HCT116 (cell line): ENCODE measurements at regions not wholly inside any gene's neighbourhood (a gene's known extent, or its start where the extent isn't known, plus 50 kb on each side); places are given as distances from the start of the nearest gene placed in this dataset.

Source experiments
- ATAC-seq: fragments of 200-7000 bp; cut with Tn5 transposase; 2 replicates; pipeline ENCODE4 v1.9.1; 2020; ENCODE audit warnings: mild to moderate bottlenecking, moderate library complexity
- BruUV-seq: library from RNA; stranded (reverse); fragments of 400-500 nt; replicated peaks from 2 replicates; lab custom pipeline; 2021; lab: Mats Ljungman, UMichigan
- CTCF ChIA-PET: fragments of 300-600 bp; sonication (Branson Sonifier 250); formaldehyde crosslinking; loops from one replicate; lab custom pipeline; 2021; ENCODE audit warnings: antibody characterized with exemption; lab: Charles Lee
- POLR2A ChIA-PET: fragments of 300-600, 350-600 bp; sonication (Branson Sonifier 250); formaldehyde crosslinking; loops from one replicate; lab custom pipeline; 2021; ENCODE audit warnings: antibody characterized with exemption; lab: Charles Lee
- RAD21 ChIA-PET, 2 experiments: fragments of 300-600 bp; sonication (Branson Sonifier 250); formaldehyde crosslinking; loops; one replicate each; lab custom pipeline; 2023; ENCODE audit warnings: low total read pairs in 2 of 2; ENCODE audit not compliant: uncharacterized antibody in 2 of 2, unreplicated experiment in 2 of 2, low non-redundant PET in 1 of 2; lab: Charles Lee
- DNase-seq: peaks from one replicate; pipeline ENCODE4 v3.0.0-alpha.2; 2010; ENCODE audit warnings: low read depth, low spot score
- H2AFZ ChIP-seq: fragments of 200-600 bp; shearing (Covaris generic), sonication (generic); 2 replicates; pipeline ENCODE4 v1.6.1; 2017; ENCODE audit warnings: low read depth, mixed run types, mixed read lengths, antibody characterized with exemption, low read length; ENCODE audit not compliant: poor library complexity, severe bottlenecking
- H3K27ac ChIP-seq: 2 replicates; pipeline ENCODE4 v1.5.1; 2012; ENCODE audit warnings: low read depth, low read length
- H3K27me3 ChIP-seq: fragments of 200-600 bp; sonication (generic); 2 replicates; pipeline ENCODE4 v1.6.1; 2016; ENCODE audit warnings: mixed run types, low read length, mixed read lengths; ENCODE audit not compliant: insufficient read depth
- H3K36me3 ChIP-seq, 2 experiments: fragments of 200-500 bp in 1 of 2; fragments of 200-600 bp in 1 of 2; sonication (Bioruptor generic) in 1 of 2; sonication (generic) in 1 of 2; 2 replicates each; pipeline versions ENCODE4 v1.5.1 to v1.6.1; 2014 to 2016; ENCODE audit warnings: low read length in 2 of 2, inconsistent platforms in 1 of 2, mixed read lengths in 1 of 2, mixed run types in 1 of 2; ENCODE audit not compliant: insufficient read depth in 2 of 2, control insufficient read depth in 1 of 2
- H3K4me1 ChIP-seq, 2 experiments: fragments of 200-600 bp in 1 of 2; sonication (generic) in 1 of 2; 2 replicates each; pipeline versions ENCODE4 v1.5.1 to v1.6.1; 2012 to 2017; ENCODE audit warnings: low read length in 2 of 2, inconsistent platforms in 1 of 2, mild to moderate bottlenecking in 1 of 2, mixed read lengths in 1 of 2, mixed run types in 1 of 2, moderate library complexity in 1 of 2; ENCODE audit not compliant: insufficient read depth in 2 of 2, control insufficient read depth in 1 of 2
- H3K4me2 ChIP-seq: fragments of 200-600 bp; sonication (generic); 2 replicates; pipeline ENCODE4 v1.6.1; 2017; ENCODE audit warnings: mixed run types, low read length, mixed read lengths
- H3K4me3 ChIP-seq, 2 experiments: fragments of 200-600 bp in 1 of 2; sonication (generic) in 1 of 2; replicated peaks in 1 of 2; 2 replicates each; pipeline ENCODE4 v1.5.1; 2011 to 2016; ENCODE audit warnings: low read length in 2 of 2, control low read depth in 1 of 2, low read depth in 1 of 2, mild to moderate bottlenecking in 1 of 2, mixed read lengths in 1 of 2, mixed run types in 1 of 2
- H3K79me2 ChIP-seq: fragments of 200-600 bp; sonication (generic); 2 replicates; pipeline ENCODE4 v1.6.1; 2017; ENCODE audit warnings: mild to moderate bottlenecking, mixed run types, low read length, moderate library complexity, mixed read lengths; ENCODE audit not compliant: insufficient read depth
- H3K9ac ChIP-seq: fragments of 200-600 bp; sonication (generic); 2 replicates; pipeline ENCODE4 v1.6.1; 2016; ENCODE audit warnings: low read length, mixed read lengths
- H3K9me2 ChIP-seq: fragments of 200-600 bp; sonication (generic), shearing (Covaris generic); 2 replicates; pipeline ENCODE4 v1.6.1; 2017; ENCODE audit warnings: mixed run types, mild to moderate bottlenecking, moderate library complexity; ENCODE audit not compliant: insufficient read depth
- H3K9me3 ChIP-seq, 2 experiments: fragments of 200-500 bp in 1 of 2; fragments of 200-600 bp in 1 of 2; sonication (Bioruptor generic) in 1 of 2; sonication (generic) in 1 of 2; 2 replicates each; pipeline ENCODE4 v1.6.1; 2014 to 2017; ENCODE audit warnings: low read length in 2 of 2, mixed read lengths in 2 of 2, inconsistent platforms in 1 of 2, low read depth in 1 of 2, mild to moderate bottlenecking in 1 of 2, mixed run types in 1 of 2, moderate library complexity in 1 of 2; ENCODE audit not compliant: control insufficient read depth in 1 of 2, insufficient read depth in 1 of 2
- H4K20me1 ChIP-seq: fragments of 200-600 bp; sonication (generic), shearing (Covaris generic); 2 replicates; pipeline ENCODE4 v1.6.1; 2017; ENCODE audit warnings: mixed run types, mild to moderate bottlenecking, moderate library complexity; ENCODE audit not compliant: insufficient read depth
- ATF3 ChIP-seq: IDR thresholded peaks from 2 replicates; pipeline ENCODE4 v1.6.1; 2012
- CEBPB ChIP-seq: IDR thresholded peaks from 2 replicates; pipeline ENCODE4 v1.6.1; 2012; ENCODE audit warnings: low read depth
- EZH2phosphoT487 ChIP-seq: fragments of 200-600 bp; IDR thresholded peaks from 2 replicates; pipeline ENCODE4 v1.6.1; 2018; ENCODE audit warnings: antibody characterized with exemption, borderline replicate concordance
- POLR2A ChIP-seq: IDR thresholded peaks from 2 replicates; pipeline ENCODE4 v1.7.0; 2011; ENCODE audit warnings: borderline replicate concordance; ENCODE audit not compliant: insufficient read depth, insufficient read length; ENCODE audit errors: extremely low read depth
- RAD21 ChIP-seq: IDR thresholded peaks from 2 replicates; pipeline ENCODE4 v1.6.1; 2012; ENCODE audit warnings: low read depth, mild to moderate bottlenecking
- REST ChIP-seq: IDR thresholded peaks from 2 replicates; pipeline ENCODE4 v1.6.1; 2012; ENCODE audit warnings: low read depth
- SIN3A ChIP-seq: IDR thresholded peaks from 2 replicates; pipeline ENCODE4 v1.6.1; 2012; ENCODE audit warnings: low read depth
- SP1 ChIP-seq: IDR thresholded peaks from 2 replicates; pipeline ENCODE4 v1.6.1; 2012; ENCODE audit warnings: low read depth
- ZFX ChIP-seq: fragments of 450-650 bp; IDR thresholded peaks from 2 replicates; pipeline ENCODE4 v1.6.1; 2017
- intact Hi-C: fragments of 100-400 bp; cut with micrococcal nuclease; formaldehyde crosslinking; loops from 2 replicates; pipeline ENCODE4 v1.10.0; 2022

GRCh38 chr18:61001138-61001537, 332.1 kb upstream of the CDH20 start:
- Histone ChIP-seq H3K79me2 (no peaks in the 10 kb centered on the region), H2AFZ (no peak overlapping the region), H3K36me3 (no peaks in the 10 kb centered on the region), H3K4me2 (no peak overlapping the region), H3K9me3 (no peaks in the 10 kb centered on the region), H3K9ac (no peak overlapping the region), H3K4me3 (no peak overlapping the region), H3K4me1 (no peaks in the 10 kb centered on the region), H3K27me3 (no peaks in the 10 kb centered on the region), H4K20me1 (no peaks in the 10 kb centered on the region), H3K9me2 (no peaks in the 10 kb centered on the region), H3K27ac (no peak overlapping the region)
- no peak for ATAC-seq
- TF ChIP-seq EZH2phosphoT487: no peak
- no peak for TF ChIP-seq POLR2A
- no peak for TF ChIP-seq ZFX
- no peak for TF ChIP-seq CEBPB
- no peak for TF ChIP-seq RAD21
- no peak for TF ChIP-seq SIN3A
- CTCF ChIA-PET: no interaction called here
- DNase-seq: no peak
- POLR2A ChIA-PET: no interaction called here
- BruUV-seq: no TSS peak
- intact Hi-C loops: no loop called here
- RAD21 ChIA-PET: no interaction called here

GRCh38 chr18:61006687-61007224, 326.5 kb upstream of the CDH20 start:
- no peak overlapping the region for H3K27ac ChIP-seq
- DNase-seq: no peak
- no peak overlapping the region for H3K9ac ChIP-seq
- no peak overlapping the region for H2AFZ ChIP-seq
- TF ChIP-seq POLR2A (no peak), ZFX (no peak), ATF3 (no peak), REST (no peak), SP1 (no peak), CEBPB (no peak)
- H3K79me2 ChIP-seq: no peaks in the 10 kb centered on the region
- H3K9me3 ChIP-seq: no peaks in the 10 kb centered on the region
- no peak for ATAC-seq
- no peaks in the 10 kb centered on the region for H3K36me3 ChIP-seq
- POLR2A ChIA-PET: no interaction called here
- H3K4me2 ChIP-seq: no peak overlapping the region
- BruUV-seq: no TSS peak
- no peak overlapping the region for H3K4me3 ChIP-seq
- H3K4me1 ChIP-seq: no peaks in the 10 kb centered on the region
- CTCF ChIA-PET: no interaction called here
- intact Hi-C loops: no loop called here
- H3K9me2 ChIP-seq: no peaks in the 10 kb centered on the region
- H3K27me3 ChIP-seq: no peaks in the 10 kb centered on the region
- H4K20me1 ChIP-seq: no peaks in the 10 kb centered on the region
- RAD21 ChIA-PET: no interaction called here
